ENCODE measurements at regions not wholly inside any gene's neighbourhood (a gene's known extent, or its start where the extent isn't known, plus 50 kb on each side); places are given as distances from the start of the nearest gene placed in this dataset.

- no peak overlapping the region for H3K27ac Mint-ChIP-seq
- no peak overlapping the region for H3K4me3 ChIP-seq (ENCODE audit: control insufficient read depth in 1 of 2, extremely low read depth in 1 of 2, low read length in 1 of 2)
- H3K4me1 Mint-ChIP-seq = no peaks in the 10 kb centered on the region
- POLR2A ChIA-PET = no interaction called here
- H3K27me3 Mint-ChIP-seq = peaks cover 4 to 5% of the 10 kb centered on the region in 2 donors
- ATAC-seq (replicated peaks in 1 of 4) = no peak
- CTCF ChIA-PET = no interaction called here
- 69% methylated on average over 15 of the region's 23 CpGs for WGBS (ENCODE audit: insufficient coverage)
- peaks cover 0 to 24% of the 10 kb centered on the region in 2 experiments for H3K27me3 ChIP-seq (replicated peaks in 1 of 2; ENCODE audit: control insufficient read depth in 2 of 2, extremely low read depth in 1 of 2, insufficient read depth in 2 of 2, low read length in 1 of 2)
- no peaks in the 10 kb centered on the region for H3K36me3 ChIP-seq (ENCODE audit: control insufficient read depth in 2 of 2, extremely low read depth in 1 of 2, insufficient read depth in 1 of 2, low read length in 1 of 2)
- no peaks in the 10 kb centered on the region for H3K9me3 ChIP-seq
- H3K9me3 Mint-ChIP-seq = no peaks in the 10 kb centered on the region
- DNase-seq = no peak
- H3K4me1 ChIP-seq (ENCODE audit: control insufficient read depth in 1 of 2, extremely low read depth in 1 of 2, insufficient read depth in 2 of 2, low read length in 2 of 2) = no peaks in the 10 kb centered on the region
- H3K27ac ChIP-seq (ENCODE audit: low read length) = no peak overlapping the region
- no peaks in the 10 kb centered on the region for H3K36me3 Mint-ChIP-seq
- H3K4me3 Mint-ChIP-seq = no peak overlapping the region
Measured at GRCh38 chr22:47550524-47551430, 788.3 kb downstream of the TBC1D22A start.

- peaks cover 4 to 5% of the 10 kb centered on the region in 2 donors for H3K27me3 Mint-ChIP-seq
- WGBS (ENCODE audit: insufficient coverage) = 60% methylated on average over 2 of the region's 17 CpGs
- no peak overlapping the region for H3K27ac ChIP-seq (ENCODE audit: low read length)
- no peaks in the 10 kb centered on the region for H3K36me3 ChIP-seq (ENCODE audit: control insufficient read depth in 2 of 2, extremely low read depth in 1 of 2, insufficient read depth in 1 of 2, low read length in 1 of 2)
- no peaks in the 10 kb centered on the region for H3K9me3 ChIP-seq
- H3K27me3 ChIP-seq (replicated peaks in 1 of 2; ENCODE audit: control insufficient read depth in 2 of 2, extremely low read depth in 1 of 2, insufficient read depth in 2 of 2, low read length in 1 of 2) = peaks cover 0 to 24% of the 10 kb centered on the region in 2 experiments
- H3K4me1 ChIP-seq (ENCODE audit: control insufficient read depth in 1 of 2, extremely low read depth in 1 of 2, insufficient read depth in 2 of 2, low read length in 2 of 2) = no peaks in the 10 kb centered on the region
- no peak overlapping the region for H3K27ac Mint-ChIP-seq
- no peak for DNase-seq
- H3K9me3 Mint-ChIP-seq = no peaks in the 10 kb centered on the region
- no peak overlapping the region for H3K4me3 ChIP-seq (ENCODE audit: control insufficient read depth in 1 of 2, extremely low read depth in 1 of 2, low read length in 1 of 2)
- H3K4me3 Mint-ChIP-seq = no peak overlapping the region
- no peaks in the 10 kb centered on the region for H3K4me1 Mint-ChIP-seq
- ATAC-seq (replicated peaks in 1 of 4) = no peak
- ChIA-PET POLR2A (no interaction called here), CTCF (no interaction called here)
- no peaks in the 10 kb centered on the region for H3K36me3 Mint-ChIP-seq
Measured at GRCh38 chr22:47549741-47550340, 787.4 kb downstream of the TBC1D22A start.

- Mint-ChIP-seq H3K27me3 (peaks cover 4 to 5% of the 10 kb centered on the region in 2 donors), H3K36me3 (no peaks in the 10 kb centered on the region), H3K4me1 (no peaks in the 10 kb centered on the region), H3K27ac (no peak overlapping the region), H3K9me3 (peaks cover 0 to 4% (median 0%) of the 10 kb centered on the region in 3 donors), H3K4me3 (no peak overlapping the region)
- DNase-seq (no peak), ATAC-seq (replicated peaks in 1 of 4) (no peak)
- H3K36me3 ChIP-seq (ENCODE audit: control insufficient read depth in 2 of 2, extremely low read depth in 1 of 2, insufficient read depth in 1 of 2, low read length in 1 of 2) = no peaks in the 10 kb centered on the region
- WGBS (ENCODE audit: insufficient coverage) = 64% methylated on average over 7 of the region's 12 CpGs
- H3K27ac ChIP-seq (ENCODE audit: low read length) = no peak overlapping the region
- POLR2A ChIA-PET = no interaction called here
- no peaks in the 10 kb centered on the region for H3K9me3 ChIP-seq
- H3K4me1 ChIP-seq (ENCODE audit: control insufficient read depth in 1 of 2, extremely low read depth in 1 of 2, insufficient read depth in 2 of 2, low read length in 2 of 2) = no peaks in the 10 kb centered on the region
- CTCF ChIA-PET = no interaction called here
- H3K4me3 ChIP-seq (ENCODE audit: control insufficient read depth in 1 of 2, extremely low read depth in 1 of 2, low read length in 1 of 2) = no peak overlapping the region
- peaks cover 0 to 24% of the 10 kb centered on the region in 2 experiments for H3K27me3 ChIP-seq (replicated peaks in 1 of 2; ENCODE audit: control insufficient read depth in 2 of 2, extremely low read depth in 1 of 2, insufficient read depth in 2 of 2, low read length in 1 of 2)
Measured at GRCh38 chr22:47548953-47549740, 786.7 kb downstream of the TBC1D22A start.

GRCh38 chr22:47547881-47548650 lies 785.6 kb downstream of the TBC1D22A start:
- CTCF ChIA-PET = no interaction called here

GRCh38 chr22:47547239-47547661 lies 784.8 kb downstream of the TBC1D22A start:
- 33% methylated on average over 4 of the region's 6 CpGs for WGBS (ENCODE audit: insufficient coverage)
- no peak overlapping the region for H3K27ac Mint-ChIP-seq
- ChIA-PET POLR2A (no interaction called here), CTCF (no interaction called here)
- no peak overlapping the region for H3K4me3 Mint-ChIP-seq
- Histone ChIP-seq H3K27ac (ENCODE audit: low read length) (no peak overlapping the region), H3K4me1 (ENCODE audit: control insufficient read depth in 1 of 2, extremely low read depth in 1 of 2, insufficient read depth in 2 of 2, low read length in 2 of 2) (no peaks in the 10 kb centered on the region), H3K27me3 (replicated peaks in 1 of 2; ENCODE audit: control insufficient read depth in 2 of 2, extremely low read depth in 1 of 2, insufficient read depth in 2 of 2, low read length in 1 of 2) (peaks cover 0 to 20% of the 10 kb centered on the region in 2 experiments), H3K36me3 (ENCODE audit: control insufficient read depth in 2 of 2, extremely low read depth in 1 of 2, insufficient read depth in 1 of 2, low read length in 1 of 2) (no peaks in the 10 kb centered on the region), H3K4me3 (ENCODE audit: control insufficient read depth in 1 of 2, extremely low read depth in 1 of 2, low read length in 1 of 2) (no peak overlapping the region), H3K9me3 (no peaks in the 10 kb centered on the region)
- no peak for ATAC-seq (replicated peaks in 1 of 4)
- H3K36me3 Mint-ChIP-seq = no peaks in the 10 kb centered on the region
- H3K4me1 Mint-ChIP-seq = no peaks in the 10 kb centered on the region
- peaks cover 0 to 4% (median 0%) of the 10 kb centered on the region in 3 donors for H3K9me3 Mint-ChIP-seq
- no peak for DNase-seq
- peaks cover 0 to 5% of the 10 kb centered on the region in 2 donors for H3K27me3 Mint-ChIP-seq

More at GRCh38 chr22:47547881-47548650, 785.6 kb downstream of the TBC1D22A start:
- Mint-ChIP-seq H3K4me3 (no peak overlapping the region), H3K36me3 (no peaks in the 10 kb centered on the region), H3K4me1 (no peaks in the 10 kb centered on the region), H3K9me3 (peaks cover 0 to 4% (median 0%) of the 10 kb centered on the region in 3 donors), H3K27me3 (peaks cover 4 to 5% of the 10 kb centered on the region in 2 donors), H3K27ac (no peak overlapping the region)
- Histone ChIP-seq H3K27ac (ENCODE audit: low read length) (no peak overlapping the region), H3K36me3 (ENCODE audit: control insufficient read depth in 2 of 2, extremely low read depth in 1 of 2, insufficient read depth in 1 of 2, low read length in 1 of 2) (no peaks in the 10 kb centered on the region), H3K4me1 (ENCODE audit: control insufficient read depth in 1 of 2, extremely low read depth in 1 of 2, insufficient read depth in 2 of 2, low read length in 2 of 2) (no peaks in the 10 kb centered on the region), H3K27me3 (replicated peaks in 1 of 2; ENCODE audit: control insufficient read depth in 2 of 2, extremely low read depth in 1 of 2, insufficient read depth in 2 of 2, low read length in 1 of 2) (peaks cover 0 to 24% of the 10 kb centered on the region in 2 experiments), H3K4me3 (ENCODE audit: control insufficient read depth in 1 of 2, extremely low read depth in 1 of 2, low read length in 1 of 2) (no peak overlapping the region), H3K9me3 (no peaks in the 10 kb centered on the region)
- POLR2A ChIA-PET = no interaction called here
- ATAC-seq (replicated peaks in 1 of 4) = no peak
- no peak for DNase-seq
- 82% methylated on average over 12 of the region's 20 CpGs for WGBS (ENCODE audit: insufficient coverage)

GRCh38 chr22:47544696-47545095 lies 782.2 kb downstream of the TBC1D22A start:
- WGBS (ENCODE audit: insufficient coverage) = 89% methylated on average over 1 of the region's 2 CpGs
- ATAC-seq (replicated peaks in 1 of 4) (no peak), DNase-seq (no peak)
- H3K9me3 ChIP-seq = no peaks in the 10 kb centered on the region
- H3K27ac ChIP-seq (ENCODE audit: low read length) = no peak overlapping the region
- H3K27ac Mint-ChIP-seq = no peak overlapping the region
- ChIA-PET CTCF (no interaction called here), POLR2A (no interaction called here)
- H3K4me3 ChIP-seq (ENCODE audit: control insufficient read depth in 1 of 2, extremely low read depth in 1 of 2, low read length in 1 of 2) = no peak overlapping the region
- H3K9me3 Mint-ChIP-seq = peaks cover 0 to 4% (median 3%) of the 10 kb centered on the region in 3 donors
- H3K4me1 Mint-ChIP-seq = no peaks in the 10 kb centered on the region
- H3K4me3 Mint-ChIP-seq = no peak overlapping the region
- no peaks in the 10 kb centered on the region for H3K4me1 ChIP-seq (ENCODE audit: control insufficient read depth in 1 of 2, extremely low read depth in 1 of 2, insufficient read depth in 2 of 2, low read length in 2 of 2)
- peaks cover 0 to 6% of the 10 kb centered on the region in 2 experiments for H3K27me3 ChIP-seq (replicated peaks in 1 of 2; ENCODE audit: control insufficient read depth in 2 of 2, extremely low read depth in 1 of 2, insufficient read depth in 2 of 2, low read length in 1 of 2)
- no peaks in the 10 kb centered on the region for H3K27me3 Mint-ChIP-seq
- no peaks in the 10 kb centered on the region for H3K36me3 Mint-ChIP-seq
- H3K36me3 ChIP-seq (ENCODE audit: control insufficient read depth in 2 of 2, extremely low read depth in 1 of 2, insufficient read depth in 1 of 2, low read length in 1 of 2) = no peaks in the 10 kb centered on the region

All from T-cell (primary cell).